Right renal pelvis (tissue), 4 donors: ENCODE measurements at regions not wholly inside any gene's neighbourhood (a gene's known extent, or its start where the extent isn't known, plus 50 kb on each side); places are given as distances from the start of the nearest gene placed in this dataset.
"Not testable (repeated sequence)": the region's sequence is repeated elsewhere in the genome, so short reads cannot be mapped to it uniquely, and the experiment has no call there.

ENCODE experiments used
- DNase-seq, 4 donors: peaks; one replicate each; pipeline ENCODE4 v3.0.0-alpha.2; 2013; ENCODE audit warnings: low read depth in 4 of 4, low spot score in 3 of 4, missing footprints in 1 of 4

DNA sequence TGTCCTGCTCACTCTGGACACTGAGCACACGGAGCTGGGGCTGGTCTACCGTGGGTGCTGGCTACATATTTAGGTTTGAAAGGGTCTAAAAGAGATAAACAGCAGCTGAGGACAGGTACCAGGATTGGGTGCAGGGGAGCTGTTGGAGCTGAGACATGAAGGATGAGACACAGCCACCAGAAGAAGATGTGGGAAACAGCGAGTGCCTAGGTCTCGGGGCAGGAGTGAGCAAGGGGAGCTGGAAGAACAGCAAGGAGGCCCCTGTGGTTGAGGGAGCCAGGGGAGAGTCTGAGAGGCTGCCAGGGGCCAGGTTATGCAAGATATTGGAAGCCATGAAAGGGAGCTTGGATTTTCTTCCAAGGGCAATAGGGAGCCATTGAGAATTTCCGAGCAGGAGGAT, 434.0 kb upstream of the SULF2 start:
- DNase-seq: no peak

DNA sequence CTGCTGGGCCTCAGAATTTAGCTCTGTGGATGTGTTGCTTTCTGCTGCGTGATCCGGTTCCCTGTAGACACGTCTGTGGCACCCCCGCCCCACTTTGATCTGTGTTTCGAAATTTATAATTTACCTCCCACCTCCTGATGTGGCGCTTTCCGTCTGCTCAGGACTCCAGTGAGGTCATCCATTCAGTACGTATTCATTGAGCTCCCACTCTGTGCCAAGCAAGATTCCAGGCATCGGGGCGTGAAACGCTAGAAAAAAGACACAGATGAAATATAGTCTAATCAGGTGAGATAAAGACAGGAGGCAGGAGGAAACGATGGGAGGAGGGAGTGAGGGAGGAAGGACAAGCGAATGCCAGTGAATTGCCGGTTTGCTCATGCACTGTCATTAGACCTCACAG, 431.9 kb upstream of the SULF2 start:
- no peak for DNase-seq

DNA sequence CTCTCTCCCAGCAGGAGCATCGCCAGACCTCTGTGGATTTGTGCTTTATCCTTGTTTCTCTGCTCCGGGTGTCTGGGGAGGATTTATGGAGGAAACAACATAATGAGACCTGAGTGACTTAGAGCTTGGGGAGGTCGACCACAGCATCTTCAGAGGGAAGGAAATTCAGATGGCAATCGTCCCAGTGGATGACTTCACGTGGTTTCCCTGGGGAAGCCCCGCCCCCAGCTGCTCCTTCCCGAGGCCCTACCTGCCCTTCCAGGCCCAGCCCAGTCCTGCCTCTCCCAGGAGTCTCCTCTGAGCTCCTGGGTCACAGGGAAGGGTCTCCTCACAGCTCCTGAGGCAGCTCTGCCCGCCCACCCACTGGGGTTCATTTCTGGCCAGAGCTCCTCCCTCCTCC, 430.3 kb upstream of the SULF2 start:
- no peak for DNase-seq

DNA sequence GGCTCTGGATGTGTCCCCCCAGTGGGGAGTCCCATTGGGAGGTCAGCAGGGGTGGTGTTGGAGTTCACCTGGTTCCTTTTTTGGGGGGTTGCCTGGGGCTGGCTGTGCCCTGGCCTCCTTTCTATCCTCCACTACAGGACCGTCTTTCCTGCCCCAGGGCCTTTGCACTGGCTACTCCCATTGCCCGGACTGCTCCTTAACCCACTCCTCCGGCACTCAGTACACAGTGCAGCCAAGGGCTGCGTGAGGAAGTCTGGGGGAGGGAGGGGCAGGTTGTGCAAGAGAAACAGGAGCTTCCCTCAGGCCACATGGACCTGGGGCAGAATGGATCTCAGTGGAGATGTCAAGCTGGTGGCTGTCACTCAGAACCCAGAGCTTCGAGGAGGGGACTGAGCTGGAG, 429.3 kb upstream of the SULF2 start:
- DNase-seq: no peak

DNA sequence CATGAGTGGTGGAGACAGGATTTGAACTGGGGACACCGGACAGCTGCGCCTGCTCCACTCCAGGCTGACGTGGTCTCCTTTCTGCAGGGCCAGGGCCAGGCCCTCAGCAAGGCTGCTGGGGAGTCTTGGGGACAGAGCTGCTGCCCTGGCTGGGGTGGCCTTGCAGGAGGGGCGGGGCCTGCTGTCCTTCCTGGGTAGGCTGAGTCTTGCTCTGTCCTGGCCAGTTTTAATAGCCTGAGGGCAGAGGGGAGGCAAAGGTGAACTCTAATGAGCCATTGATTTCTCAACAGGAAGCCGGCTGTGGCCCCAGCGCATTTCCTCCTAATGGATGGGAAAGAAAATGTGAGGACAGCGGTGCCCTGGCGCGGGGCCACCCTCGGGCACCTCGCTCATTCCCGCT, 428.4 kb upstream of the SULF2 start:
- not testable (repeated sequence) for DNase-seq

DNA sequence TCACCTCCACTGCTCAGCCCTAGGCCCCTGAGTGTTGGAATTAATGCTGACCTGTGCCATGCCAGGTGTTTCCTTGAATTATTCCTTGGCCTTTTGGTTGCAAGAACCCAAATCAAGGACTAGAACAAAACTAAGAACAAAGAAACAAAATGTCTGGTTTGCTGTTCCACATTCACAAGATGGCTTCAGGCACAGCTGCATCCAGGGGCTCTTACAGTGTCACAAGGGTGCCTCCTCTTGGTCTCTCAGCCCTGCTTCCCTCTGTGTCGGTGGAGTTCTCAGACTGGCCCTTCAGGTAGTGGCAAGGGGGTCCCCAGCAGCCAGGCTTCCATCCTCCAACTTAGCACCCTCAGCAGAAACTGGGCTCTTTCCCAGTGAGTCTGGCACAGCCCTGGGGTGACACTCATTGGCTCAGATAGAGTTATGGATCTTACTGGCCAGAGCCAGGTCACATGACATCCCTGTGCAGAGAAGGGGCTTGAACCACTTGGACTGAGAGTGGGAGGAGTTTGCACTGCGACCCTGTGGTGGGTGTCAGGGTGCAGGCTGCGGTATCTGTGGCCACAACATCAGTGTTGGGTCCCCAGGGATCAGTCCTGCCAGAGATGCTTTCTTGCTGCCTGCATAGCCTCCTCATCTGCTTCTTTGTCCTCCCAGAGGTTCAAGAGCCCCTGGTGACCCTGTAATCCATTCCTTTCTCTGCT, 427.7 kb upstream of the SULF2 start:
- no peak for DNase-seq

DNA sequence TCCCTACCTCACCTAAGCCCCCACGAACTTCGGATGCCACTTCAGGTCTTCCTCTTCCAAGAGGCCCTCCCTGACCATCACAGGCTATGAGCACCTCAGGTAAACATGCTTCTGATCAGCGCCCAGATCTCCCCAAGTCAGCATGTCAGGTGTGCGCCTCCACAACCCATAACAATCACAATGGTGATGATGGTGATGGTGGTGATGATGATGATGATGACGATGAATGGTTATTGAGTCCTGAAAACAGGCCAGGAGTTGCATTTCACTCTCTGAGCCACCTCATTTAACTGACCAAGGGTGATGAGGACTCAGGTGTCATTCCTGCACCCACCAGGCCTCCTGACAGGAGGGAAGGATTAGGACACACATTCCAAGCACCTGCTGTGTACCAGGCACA, 426.6 kb upstream of the SULF2 start:
- DNase-seq: no peak

DNA sequence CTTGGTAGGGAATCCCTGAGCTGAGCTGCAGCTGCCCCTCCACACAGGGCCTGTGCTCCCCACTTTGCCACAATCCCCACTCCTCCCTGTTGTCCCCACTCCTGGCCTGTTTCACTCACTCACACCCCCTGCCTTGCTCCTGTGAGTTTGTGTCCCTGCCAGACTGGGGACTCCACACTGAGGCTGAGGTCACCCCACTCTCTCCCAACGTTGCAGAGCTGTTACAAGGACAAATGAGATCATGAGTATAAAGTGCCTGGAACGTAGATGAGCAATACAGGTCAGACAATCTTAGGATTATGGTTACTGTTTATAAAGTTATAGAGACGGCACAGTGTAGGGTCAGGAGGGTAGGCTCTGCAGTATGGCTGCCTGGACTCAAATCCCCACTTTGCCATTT, 426.0 kb upstream of the SULF2 start:
- DNase-seq: no peak

DNA sequence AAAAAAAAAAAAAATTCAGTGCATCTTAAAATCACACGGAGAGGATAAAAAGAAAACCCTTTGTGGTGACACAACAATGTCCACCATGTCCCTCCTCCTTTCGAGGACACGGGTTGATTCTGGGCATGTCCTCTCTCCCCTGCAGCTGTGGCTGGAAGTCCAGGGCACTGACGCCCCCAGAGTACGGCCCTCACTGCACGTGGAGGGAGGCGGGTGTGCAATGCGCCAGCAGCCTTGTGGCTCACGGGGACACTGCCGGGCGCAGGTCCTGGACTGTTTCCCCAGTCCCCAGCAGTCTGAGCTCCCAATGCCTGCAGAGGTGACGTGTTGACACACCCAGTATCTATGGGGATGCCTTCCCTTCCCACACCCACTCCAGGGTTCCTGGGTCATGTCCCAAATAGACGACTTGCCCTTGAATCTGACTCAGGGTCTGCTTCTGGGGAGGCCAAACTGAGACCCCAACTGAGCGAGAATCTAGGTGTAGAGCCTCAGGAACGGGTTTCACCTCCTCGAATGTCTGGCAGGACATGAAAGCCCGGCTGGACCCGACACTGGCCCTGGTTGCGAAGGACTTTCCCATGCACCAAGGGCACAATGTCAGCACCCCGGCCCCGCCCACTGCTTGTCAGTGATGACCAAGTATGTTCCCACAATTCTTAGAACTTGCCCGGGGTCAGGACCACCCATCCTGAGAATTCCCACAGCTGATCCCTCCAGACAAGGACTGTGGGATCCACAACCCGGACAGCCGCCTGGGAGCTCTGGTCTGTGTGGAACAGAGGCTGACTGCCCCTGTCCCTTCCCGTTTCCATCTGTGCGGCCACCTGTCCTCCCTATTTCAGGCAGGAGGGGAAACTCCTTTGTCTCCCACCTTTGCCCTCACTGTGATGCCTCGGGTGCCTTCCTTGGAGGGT, 425.1 kb upstream of the SULF2 start:
- DNase-seq: no peak

DNA sequence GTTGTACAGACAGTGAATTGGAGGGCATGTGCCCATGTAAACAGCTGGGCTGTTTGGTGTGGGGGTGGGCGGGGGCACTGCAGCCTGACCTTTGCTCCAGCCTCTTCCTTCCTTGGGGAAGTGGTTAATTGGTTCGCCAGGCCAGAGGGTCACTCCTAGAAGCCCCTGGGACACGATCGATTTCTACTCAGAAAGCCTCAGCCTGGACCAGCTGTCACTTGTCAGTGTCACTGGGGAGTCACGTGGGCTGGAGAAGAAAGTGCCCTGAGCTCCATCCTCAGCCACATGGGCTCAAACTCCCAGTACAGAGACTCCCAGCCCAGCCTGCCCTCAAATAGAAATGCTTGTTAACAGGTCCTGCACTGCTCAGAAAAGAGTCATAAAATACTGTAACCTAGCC, 423.8 kb upstream of the SULF2 start:
- DNase-seq: peak in 1 of 4 donors; percentile 38

DNA sequence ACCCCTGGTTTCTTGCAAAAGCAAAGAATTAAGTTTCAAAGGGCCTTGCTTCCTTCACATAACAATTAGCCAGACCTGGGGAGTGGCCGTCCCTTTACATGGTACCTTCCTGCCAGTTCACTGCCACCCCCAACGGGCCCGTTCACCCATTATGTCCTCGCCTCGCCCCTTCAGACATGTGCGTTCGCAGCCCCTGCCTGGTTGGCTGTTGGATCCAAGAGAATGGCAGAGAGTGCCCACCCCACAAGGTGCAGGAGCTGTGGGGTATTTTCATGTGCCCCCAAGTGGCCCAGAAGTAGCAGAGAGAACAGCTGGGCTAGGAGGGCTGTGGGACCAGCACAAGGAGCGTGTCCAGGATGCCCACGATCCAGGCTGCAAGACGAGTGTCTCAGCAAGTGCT, 422.9 kb upstream of the SULF2 start:
- DNase-seq: no peak

DNA sequence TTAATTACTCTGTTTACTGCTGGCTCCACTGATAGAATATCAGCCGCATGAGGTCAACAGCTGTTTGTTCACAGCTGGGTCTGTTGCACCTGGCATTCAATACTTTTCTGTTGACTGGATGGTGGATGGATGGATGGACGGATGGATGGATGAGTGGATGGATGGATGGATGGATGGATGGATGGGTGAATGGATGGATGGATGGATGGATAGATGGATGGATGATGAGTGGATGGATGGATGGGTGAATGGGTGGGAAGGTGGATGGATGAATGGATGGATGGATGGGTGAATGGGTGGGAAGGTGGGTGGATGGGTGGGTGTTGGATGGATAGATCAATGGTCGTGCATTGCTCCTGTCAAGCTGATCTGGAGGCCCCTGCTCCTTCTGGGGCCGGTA, 422.2 kb upstream of the SULF2 start:
- no peak for DNase-seq

DNA sequence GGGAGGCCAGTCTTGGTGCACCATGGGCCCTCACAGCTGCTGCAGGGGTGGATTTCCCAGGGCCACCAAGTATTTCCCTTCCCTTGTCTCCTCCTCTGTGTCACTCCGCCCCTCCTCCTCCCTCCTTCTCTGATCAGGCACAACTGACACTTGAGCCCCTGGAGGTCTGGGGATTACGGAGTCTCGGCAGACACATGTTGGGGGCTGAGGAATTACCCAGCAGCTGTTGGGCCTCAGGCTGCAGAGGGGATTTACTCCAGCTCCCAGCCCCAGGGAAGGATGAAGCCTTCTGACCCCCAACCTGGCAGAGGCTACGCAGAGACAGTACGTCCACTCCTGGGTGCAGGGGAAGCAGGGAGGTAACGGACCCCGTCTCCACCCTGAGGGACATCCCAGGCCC, 420.5 kb upstream of the SULF2 start:
- no peak for DNase-seq

DNA sequence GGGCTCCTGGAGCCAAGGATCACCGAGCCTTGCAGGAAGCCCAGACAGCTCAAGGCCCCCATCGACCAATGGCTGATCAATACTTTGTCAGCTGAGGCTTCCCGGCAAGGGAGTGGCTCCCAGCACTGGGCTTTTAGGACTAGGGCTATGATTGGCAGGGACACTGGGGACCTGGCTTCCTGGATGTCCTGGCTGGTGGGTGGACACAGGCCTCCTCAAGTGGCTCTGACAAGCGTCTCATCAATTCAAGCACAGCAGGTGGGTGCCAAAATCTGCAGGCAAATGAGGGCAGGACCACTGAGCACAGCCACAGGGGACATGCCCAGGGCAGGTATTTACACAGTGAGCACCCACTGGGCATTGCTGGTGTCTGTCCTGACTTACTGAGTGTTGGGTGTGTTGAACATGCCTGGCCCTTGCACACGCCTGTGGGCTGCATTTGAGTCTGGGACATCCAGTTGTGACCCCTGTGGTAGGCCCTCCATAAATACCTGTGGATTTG, 420.1 kb upstream of the SULF2 start:
- no peak for DNase-seq

DNA sequence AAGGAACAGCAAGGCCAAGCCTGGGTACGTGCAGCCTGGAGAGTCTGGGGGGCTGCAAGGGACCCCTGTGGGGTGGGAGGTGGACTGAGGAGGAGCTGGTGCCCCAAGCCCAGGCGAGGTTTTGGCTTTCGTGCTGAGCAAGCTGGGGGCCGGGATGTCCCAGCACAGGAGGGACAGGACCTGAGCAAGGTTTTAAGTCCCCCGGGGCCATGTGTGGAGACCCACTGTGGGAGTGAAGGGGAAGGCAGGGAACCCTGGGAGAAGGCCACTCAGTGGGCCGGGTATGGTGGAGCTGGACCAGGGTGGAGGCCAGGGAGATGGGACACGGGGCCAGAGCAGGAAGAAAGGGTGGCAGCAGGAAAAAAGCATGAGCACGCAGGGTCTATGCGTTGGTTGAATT, 419.2 kb upstream of the SULF2 start:
- DNase-seq: no peak

DNA sequence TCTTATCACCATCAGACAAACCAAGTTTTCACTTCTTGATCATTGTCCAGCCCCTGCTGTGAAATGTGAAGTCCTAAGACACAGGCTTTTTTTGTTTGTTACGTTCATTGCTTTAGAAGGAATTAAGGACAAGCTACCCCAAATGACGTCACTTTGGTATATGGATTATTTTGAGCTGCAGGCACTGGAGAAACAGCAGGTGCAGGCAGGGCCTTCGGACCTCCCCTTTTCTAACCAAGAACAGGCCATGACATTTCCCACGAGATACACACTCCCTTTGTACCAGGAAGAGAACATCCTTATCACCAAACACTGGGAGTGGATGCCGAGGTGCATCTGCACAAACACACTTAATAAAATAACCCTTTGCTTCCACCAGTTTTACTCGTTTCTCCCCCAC, 418.0 kb upstream of the SULF2 start:
- no peak for DNase-seq

DNA sequence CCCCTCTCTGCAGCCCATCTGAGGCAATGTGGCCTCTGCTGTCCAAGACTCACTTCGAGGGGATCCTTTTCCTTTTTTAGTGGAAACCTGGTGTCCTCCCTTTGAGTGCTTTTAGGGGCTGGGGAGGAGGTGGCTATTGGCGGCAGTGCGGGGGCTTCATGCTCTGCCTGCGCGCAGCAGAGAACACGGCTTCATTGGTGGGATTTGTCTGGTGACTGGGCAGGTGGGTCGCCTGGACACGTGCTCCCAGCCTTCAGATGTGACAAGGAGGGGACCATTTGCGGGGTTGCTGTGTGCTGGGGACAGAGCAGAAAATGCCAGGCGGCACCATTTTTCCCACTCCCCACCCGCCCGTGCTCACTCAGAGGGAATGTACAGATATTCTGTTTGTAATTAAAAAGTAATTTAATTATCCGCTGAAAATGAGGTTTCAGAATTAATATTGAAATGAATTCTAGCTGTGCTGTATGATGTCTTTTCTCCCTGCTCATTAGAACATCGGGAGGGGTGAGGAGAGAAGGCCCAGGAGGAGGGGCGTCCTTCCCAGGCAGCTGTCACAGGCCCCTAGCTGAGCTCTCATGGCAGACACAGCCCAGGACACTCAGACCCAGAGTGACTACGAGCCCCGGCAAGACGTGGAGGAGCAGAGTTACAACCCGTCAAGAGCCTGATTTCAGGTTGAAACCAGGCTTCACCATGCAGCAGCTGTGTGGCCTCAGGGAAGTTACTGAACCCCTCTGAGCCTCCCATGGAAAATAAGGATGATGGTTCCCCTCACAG, 417.2 kb upstream of the SULF2 start:
- no peak for DNase-seq

DNA sequence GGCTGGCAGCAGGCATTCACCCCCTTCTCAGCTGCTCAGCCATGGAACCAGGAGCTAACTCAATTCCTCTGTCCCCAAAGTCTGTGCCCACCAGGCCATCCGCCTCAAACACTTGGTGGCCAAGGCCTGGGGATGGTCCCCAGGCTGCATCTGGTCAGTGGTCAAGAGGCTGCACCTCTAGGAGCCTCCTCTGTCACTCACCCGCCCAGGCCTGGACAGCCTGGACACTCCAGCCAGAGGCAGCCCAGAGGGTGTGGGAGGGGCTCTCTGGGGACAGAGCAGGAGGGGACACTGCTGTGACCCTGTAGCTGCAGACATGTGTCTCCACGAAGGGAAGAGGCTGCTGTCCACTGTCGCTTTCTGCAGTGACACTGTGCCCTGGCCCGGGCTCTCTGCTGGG, 416.6 kb upstream of the SULF2 start:
- no peak for DNase-seq

DNA sequence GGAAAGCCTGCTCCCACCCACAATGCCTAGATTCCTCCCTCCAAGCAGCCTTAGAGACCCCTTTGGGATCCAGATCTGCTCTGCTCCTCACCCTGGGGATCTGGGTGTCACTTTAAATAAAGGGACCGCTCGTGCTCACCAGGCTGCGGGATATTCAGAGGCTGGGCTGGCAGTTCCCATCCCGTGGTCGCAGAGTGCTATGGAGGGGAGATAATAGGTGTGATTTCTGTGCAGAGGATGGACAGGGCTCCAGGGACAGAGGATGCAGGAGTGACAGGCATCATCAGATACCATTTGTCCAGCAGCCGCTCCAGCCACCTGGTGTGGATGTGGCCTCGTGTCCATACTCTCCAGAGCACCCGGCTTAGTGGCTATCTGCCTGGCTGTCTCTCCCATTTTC, 415.9 kb upstream of the SULF2 start:
- no peak for DNase-seq

DNA sequence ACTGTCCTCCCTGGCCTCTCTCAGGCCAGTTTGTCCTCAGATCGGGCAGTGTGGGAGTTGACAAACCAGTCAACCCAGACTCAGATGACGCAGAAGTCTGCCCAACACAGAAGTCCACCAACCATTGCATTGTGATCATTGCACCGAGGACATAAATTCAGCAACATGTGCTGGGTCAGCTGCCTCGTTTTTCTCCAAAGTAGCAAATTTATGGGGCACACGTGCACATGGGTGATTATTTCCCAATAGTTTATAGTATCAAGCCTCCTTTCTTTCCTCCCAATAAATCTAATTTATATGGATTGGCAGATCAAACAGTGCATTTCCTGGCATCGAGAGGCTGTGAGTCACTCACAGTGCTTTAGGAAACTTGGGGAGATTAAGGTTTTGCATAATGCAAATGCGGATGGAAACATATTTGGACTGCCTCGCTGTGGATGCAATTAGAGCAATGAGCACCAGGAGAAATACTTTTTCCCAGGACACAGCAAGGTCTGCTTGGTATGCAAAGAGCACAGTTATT, 413.7 kb upstream of the SULF2 start:
- peak in 2 of 4 donors; percentile 39 to 61 for DNase-seq

DNA sequence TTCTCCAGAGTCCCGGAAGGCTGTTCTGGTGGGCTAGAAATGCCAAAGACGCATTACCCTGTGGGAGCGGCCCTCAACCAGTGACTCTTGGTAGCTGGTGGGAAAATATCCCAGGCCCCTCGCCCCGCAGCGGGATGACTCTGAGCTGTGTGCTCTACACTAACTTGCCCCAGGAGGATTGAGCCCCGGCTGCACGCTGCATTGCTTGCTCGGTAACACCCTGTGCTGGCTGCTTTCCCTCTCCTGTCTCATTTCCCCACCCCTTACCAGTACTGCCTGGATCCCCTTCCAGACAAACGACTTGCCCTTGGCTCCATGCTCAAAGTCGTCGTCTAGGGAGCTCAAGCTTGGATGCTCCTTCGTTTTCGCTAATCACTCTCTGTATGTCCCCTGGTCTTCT, 411.8 kb upstream of the SULF2 start:
- DNase-seq: no peak
